Stomach (tissue), 4 donors: ENCODE measurements at regions not wholly inside any gene's neighbourhood (a gene's known extent, or its start where the extent isn't known, plus 50 kb on each side); places are given as distances from the start of the nearest gene placed in this dataset.

Source experiments
- POLR2AphosphoS5 ChIP-seq, 3 donors: sonication (generic); formaldehyde crosslinking; IDR thresholded peaks; one replicate each; pipeline ENCODE4 v1.6.1; 2016; ENCODE audit warnings: antibody characterized with exemption in 3 of 3
- TF ChIP-seq, protein P1 (sequence below), 7 experiments: fragments of 450-650 bp in 4 of 7; fragments of 200-600 bp in 3 of 7; sonication (generic) in 3 of 7; IDR thresholded peaks; one replicate each; pipeline ENCODE4 v1.5.1; 2016 to 2019; ENCODE audit warnings: antibody characterized with exemption in 7 of 7, control low read depth in 2 of 7, mild to moderate bottlenecking in 1 of 7

DNA sequence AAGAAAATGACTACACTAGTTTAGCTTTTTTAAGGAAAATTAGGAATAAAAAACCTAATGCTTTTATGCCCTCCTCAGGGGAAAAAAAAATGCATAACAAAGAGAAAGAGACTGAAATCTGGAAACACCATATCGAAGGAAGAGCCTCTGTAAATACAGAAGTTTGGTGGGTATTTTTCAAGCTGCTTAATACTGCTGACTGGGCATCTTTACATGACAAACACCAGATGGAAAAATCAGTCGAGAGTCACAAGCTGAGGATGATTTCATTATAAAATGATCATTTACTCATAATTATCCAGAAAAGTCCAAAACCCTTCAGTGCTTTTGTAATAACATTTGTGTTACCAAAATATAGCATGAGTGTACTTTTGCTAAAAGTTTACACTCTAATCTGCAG, 1600.7 kb upstream of the ACVR2A start:
- TF ChIP-seq, protein P1, sequence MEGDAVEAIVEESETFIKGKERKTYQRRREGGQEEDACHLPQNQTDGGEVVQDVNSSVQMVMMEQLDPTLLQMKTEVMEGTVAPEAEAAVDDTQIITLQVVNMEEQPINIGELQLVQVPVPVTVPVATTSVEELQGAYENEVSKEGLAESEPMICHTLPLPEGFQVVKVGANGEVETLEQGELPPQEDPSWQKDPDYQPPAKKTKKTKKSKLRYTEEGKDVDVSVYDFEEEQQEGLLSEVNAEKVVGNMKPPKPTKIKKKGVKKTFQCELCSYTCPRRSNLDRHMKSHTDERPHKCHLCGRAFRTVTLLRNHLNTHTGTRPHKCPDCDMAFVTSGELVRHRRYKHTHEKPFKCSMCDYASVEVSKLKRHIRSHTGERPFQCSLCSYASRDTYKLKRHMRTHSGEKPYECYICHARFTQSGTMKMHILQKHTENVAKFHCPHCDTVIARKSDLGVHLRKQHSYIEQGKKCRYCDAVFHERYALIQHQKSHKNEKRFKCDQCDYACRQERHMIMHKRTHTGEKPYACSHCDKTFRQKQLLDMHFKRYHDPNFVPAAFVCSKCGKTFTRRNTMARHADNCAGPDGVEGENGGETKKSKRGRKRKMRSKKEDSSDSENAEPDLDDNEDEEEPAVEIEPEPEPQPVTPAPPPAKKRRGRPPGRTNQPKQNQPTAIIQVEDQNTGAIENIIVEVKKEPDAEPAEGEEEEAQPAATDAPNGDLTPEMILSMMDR (IDR thresholded peaks at IDR 0.05), result no peak
- no peak for TF ChIP-seq POLR2AphosphoS5 (IDR thresholded peaks at IDR 0.05)
